ENCODE measurements at regions not wholly inside any gene's neighbourhood (a gene's known extent, or its start where the extent isn't known, plus 50 kb on each side); places are given as distances from the start of the nearest gene placed in this dataset.
"Not testable (repeated sequence)": the region's sequence is repeated elsewhere in the genome, so short reads cannot be mapped to it uniquely, and the experiment has no call there.

DNA sequence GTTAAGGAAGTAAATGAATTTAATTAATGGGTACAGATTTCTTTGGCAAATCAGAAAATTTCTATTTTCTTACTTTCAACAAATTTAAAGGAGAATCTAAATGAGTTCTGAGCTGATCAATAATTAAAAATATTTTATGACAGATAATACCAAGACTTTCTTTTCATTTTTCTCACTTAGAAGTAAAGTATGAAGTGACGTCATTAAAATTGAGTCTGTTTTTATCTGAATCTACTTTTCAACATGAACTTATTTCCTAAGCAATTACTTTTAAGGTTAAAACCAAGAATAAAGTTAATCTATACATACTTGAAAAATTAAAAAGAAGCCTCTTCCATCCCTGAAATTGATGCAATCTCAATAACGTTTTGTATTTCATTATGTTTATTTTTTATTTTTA, 552.8 kb upstream of the ST8SIA4 start:
- no peak for DNase-seq

DNA sequence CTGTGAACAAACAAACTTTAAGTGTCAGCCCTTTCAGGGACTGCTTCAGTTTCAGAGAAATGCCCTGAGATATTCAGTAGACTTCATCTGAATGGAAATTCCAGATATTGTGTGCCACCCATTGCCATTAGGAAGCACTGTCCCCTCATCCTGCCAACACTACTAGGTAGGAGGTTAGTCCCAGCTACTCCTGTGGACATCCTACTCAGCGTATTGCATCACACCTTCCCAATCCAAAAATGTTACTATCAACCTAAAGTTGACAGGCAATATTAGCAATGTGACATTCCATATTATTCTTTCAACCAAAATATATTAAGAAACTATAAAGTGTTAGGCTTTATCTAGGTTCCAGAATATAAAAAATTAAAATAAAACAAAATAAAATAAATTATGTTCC, 552.0 kb upstream of the ST8SIA4 start:
- DNase-seq: no peak

DNA sequence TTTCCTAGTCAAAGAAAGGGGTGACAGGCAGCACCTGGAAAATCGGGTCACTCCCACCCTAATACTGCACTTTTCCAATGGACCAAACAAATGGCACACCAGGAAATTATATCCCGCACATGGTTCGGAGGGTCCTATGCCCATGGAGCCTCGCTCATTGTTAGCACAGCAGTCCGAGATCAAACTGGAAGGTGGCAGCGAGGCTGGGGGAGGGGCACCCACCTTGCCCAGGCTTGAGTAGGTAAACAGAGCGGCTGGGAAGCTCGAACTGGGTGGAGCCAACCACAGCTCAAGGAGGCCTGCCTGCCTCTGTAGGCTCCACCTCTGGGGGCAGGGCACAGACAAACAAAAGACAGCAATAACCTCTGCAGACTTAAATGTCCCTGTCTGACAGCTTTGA, 539.2 kb upstream of the ST8SIA4 start:
- DNase-seq: not testable (repeated sequence)

DNA sequence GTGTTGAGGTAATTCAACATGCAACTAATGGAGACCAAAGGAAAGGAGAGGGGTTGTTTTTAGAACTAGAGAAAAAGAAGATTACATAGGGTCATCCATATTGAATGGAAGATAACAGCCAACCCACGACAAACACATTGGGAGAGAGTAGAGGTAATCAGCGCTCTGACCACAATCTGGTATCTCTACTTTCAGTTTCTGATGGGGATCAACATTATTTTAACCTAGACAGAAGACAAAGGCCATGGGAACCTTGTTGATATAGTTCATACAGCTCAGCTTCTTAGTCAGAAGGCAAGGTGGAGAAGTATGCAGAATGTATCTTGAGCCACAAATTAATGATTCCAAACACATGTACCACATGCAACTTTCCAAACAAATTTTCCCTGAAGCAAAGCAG, 537.1 kb upstream of the ST8SIA4 start:
- DNase-seq: no peak

DNA sequence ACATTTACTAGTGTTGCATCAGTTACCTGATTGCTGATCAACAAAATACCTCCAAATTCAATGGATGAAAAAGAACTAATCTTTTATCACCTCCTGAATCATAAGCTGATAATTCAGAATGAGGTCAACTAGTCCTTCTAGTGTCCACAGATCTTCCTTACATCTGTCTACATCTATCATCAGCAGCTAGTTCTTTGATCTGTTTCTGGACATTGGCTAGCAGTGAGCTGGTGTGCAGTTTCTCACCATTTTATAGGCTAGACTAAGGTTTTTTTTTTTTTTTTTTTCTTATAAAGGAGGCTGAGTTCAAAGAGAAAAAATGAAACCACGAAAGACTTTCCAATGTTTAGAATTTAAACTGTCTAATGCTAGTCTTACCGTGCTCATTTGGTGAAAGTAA, 534.3 kb upstream of the ST8SIA4 start:
- DNase-seq: no peak

DNA sequence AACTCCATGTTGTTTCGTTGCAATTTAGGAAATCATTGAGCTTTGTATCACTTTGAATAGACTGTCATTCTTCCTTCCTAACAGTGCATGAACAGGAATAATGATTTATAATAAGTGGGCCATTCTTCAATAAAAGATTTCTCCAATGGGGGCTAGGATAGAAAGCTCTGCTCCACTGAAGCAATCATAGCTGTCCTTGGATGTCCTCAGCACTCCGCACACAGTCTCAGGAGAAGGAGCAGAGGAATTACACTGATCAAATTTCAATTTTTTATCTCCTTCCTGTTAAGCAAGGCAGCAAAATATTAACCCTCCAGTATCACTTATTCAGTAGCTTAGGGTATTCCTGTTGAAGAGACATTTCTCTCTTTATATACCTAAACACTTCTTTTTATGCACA, 532.7 kb upstream of the ST8SIA4 start:
- no peak for DNase-seq

DNA sequence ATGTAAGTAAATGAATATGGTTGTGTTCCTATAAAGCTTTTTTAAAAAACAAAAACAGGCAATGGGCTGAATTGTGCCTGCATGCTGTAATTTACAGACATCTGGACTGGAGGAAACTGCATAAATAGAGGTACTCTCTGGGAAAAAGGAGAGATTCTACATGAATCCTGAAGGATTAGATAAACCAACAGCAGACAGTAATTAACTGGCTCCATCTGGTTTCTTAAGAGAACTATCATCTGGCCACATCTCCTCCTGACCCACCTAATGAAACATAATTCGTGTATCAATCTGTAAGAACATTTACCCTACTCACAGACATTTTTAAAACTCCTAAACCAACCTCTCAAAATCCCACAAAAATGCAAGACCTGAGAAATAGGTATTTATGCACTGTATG, 528.1 kb upstream of the ST8SIA4 start:
- no peak for DNase-seq

DNA sequence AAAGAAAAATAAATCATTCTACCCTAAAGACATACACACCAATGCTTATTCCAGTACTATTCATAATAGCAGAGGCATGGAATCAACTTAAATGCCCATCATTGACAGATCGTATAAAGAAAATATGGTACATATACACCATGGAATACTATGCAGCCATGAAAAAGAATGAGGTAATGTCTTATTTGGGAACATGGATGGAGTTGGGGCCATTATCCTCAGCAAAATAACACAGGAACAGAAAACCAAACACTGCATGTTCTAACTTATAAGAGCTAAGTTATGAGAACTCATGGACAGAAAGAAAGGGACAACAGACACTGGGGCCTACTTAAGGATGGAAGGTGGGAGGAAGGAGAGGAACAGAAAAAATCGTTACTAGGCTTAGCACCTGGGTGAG, 527.5 kb upstream of the ST8SIA4 start:
- no peak for DNase-seq

DNA sequence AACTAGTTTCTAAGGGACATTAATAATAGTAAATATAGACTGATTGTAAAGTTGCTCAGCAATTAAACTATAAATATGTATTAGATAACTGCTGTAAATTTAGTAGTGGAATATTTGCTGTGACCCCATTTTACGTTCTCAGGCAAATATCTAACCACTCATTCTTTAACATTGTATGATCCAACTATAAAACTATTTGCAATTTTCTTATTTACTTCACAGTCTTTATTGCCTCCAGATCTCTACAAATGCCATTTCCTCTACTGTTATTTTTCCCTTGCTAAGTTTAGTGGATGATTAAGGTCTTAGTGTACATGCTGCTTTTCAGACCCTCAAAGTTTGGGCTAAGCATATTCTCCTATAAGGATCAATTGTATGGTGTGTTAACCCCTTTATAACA, 526.2 kb upstream of the ST8SIA4 start:
- no peak for DNase-seq

DNA sequence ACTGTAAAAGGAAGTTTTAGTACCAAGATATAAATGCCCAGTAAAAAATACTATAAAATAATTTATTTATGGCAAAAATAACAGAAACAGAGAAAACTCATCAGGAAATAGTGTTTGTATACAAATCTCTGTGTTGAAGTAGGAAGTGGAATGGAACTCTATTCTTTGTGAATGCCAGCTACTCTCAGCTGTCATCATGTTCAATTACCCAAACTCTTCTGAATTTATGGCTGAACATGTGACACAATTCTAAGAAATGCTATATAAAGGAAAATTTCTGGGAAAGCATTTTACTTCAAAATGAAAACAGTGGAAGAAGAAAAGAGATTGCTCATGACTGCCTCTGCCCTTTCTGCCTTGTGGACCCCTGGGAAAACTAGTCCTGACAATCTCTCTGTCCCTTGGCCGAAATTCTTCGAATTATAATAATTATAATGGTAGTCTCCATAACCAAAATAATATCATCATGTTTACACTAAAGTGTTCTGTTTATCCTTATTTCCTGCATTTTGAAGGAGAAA, 522.3 kb upstream of the ST8SIA4 start:
- no peak for DNase-seq

DNA sequence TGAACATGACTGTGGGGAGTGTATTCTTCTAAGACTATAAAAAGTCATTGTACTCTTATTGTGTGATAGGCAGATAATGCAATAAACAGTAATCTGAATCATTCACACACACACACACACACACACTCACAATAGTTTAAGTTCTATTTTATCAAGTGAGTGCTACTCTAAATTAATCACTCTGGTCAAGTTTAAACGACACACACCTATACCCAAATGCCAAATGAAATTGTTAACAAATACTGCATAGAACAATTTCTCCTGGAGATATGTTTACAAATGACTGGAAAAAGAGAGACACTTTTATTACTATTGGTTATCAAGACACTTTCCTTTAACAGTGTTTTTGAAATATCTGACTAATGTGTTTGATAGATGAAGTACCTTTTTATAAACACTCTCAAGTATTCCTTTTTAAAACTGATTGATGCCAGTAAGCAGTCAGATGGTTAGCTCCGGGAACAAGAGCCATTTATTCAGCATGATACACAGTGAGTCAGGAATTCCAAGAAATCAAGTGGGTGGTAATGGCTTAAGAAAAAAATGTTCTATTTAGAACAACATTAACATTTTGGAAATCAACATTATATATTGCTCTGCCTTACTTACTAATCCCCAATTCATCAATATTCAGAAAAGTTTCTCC, 521.6 kb upstream of the ST8SIA4 start:
- no peak for DNase-seq

DNA sequence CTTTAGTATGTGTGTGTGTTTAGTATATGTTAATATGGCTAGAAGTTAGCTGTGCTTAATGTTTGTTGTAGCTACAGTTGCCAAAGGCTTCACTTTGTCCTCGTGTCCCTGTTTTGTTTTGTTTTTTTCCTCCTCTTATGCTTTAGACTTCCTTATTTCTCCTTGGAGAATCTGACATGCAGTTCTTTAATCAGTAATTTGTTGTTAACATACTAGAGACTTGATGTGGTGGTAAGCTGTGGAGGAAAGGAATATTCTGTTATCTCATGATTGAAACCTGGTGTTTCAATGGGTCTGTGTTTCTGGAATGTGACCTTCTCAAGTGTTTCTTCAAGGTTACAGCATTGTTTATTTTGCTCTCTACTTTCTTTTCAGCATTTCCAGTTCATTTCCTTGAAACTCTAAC, 515.6 kb upstream of the ST8SIA4 start:
- DNase-seq: no peak

DNA sequence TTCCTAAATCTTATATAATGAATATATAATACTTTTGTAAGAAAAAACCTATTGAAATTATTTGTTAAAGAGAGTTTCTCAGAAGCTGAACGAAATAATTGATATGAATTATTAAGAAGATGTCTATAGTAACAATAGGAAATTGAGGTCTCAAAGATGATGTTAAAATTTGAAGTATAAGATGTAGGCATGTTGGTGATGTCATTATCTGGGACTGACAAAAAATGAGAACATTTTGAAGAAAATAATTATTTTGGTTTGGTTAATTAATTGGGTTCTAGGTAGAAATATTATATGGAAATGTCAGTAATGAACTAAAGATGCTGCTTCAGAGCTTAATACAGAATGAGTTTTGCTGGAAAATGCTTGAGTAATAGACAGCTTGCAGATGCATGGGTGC, 501.4 kb upstream of the ST8SIA4 start:
- no peak for DNase-seq

DNA sequence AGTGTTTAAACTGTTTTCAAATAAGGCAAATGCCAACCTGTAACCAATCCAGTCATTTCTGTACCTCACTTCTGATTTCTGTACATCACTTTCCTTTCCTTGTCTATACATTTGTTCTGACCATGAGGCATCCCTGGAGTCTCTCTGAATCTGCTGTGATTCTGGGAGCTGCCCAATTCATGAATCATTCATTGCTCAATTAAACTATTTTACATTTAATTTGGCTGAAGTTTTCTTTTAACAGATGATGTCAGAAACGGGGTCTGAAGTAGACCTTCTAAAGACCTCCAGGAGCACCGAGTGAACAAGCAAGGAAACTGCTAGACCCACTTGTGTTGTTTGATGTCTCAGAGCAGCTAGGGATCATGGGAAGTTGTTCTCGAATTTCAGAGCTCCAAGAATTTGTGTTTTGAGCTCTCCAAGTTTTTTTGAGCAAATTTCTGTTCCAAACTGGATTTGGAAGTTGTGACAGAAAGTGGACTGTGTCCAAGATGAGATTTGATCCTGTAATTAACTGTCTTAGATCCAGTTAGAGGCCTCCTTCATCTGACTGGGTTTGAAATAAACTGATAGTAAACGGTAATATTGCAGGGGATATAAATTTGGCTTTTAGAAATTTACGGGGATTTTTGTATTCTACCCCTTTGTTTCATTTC, 490.8 kb upstream of the ST8SIA4 start:
- DNase-seq: peak; percentile 6

DNA sequence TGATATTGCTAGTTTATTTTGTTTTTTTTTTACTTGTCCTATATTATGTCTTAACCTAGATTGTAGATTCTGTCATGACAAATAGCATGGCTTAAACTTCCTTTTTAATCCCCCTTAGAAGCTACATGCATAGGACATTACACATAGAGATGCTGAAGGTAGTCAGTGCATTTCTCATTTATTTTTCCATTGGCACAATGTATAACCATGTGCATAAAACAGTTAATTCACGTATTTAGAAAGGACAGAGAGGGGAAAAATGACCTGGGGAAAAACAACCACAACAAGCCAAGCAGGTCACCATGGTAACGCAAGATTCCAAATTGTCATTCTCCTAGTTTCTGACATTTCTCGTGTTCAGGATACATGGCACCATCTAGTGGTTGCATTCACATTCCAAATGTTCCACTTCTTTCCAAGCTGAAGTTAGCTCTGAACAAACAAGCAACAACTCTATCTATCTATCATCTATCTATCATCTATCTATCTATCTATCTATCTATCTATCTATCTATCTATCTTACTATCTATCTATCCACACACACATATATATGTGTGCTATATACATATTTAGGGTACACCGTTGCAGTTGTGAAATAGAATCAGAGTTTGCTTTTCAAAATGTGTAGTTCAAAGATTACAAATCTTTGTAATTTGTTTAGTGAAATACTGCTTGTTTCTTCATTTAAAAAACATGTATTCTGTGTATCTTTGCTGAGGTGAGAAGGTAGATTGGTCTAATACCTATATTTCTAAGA, 487.2 kb upstream of the ST8SIA4 start:
- DNase-seq: peak; percentile 26

DNA sequence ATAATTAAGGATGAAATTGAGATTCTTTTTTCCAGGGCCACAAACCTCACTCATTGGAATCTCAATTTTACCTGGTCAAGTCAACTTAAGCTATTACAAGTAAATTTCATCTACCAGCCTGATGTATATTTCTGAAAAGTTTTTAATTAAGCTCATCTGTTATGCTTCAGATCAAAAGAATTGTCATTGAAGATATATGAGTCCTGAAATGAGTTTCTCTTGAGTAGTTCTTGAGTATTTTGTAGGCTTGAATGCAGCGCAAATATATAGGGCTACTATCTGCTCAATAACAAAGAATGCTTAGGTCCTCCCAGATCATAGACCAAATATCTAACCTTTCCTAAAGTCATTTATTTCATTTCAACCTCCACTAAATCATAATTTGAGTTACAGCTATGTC, 482.2 kb upstream of the ST8SIA4 start:
- DNase-seq: no peak

DNA sequence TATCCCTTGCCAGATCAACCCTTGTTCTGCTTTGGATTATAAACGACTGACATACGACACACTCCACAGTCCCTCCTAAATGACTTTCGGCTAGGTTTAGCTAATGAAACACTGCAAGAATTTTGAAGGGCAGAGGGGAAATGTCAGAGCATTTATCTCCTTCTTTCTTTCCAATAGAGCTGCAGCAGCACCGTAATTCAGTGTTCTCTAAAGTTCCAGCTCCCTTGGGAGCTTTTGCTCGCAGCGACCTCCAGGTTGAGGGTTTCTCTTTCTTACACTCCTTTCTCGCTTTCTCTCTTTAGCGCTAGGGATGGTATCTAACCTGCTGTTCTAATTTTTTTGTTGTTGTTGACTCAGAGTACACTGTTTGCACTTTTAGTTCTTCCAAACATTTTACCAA, 467.1 kb upstream of the ST8SIA4 start:
- DNase-seq: no peak

DNA sequence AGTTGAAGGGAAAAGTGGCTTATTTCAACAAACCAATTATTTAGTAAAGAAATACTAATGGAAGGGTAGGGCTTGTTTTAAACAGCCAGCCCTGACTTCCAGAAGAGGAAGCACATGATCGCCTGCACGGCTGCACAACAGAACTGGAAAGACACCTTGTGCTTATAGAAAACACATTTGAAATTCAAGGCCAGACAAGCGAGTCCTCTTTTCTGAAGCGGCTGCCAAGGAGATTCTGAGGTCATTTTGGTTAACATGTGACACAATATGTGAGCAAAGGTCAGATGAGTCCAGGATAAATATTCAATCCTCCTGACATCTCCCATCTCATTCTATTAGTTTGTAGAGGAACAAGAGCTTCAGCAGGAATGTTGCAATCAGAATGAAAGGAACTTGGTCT, 461.4 kb upstream of the ST8SIA4 start:
- DNase-seq: no peak

DNA sequence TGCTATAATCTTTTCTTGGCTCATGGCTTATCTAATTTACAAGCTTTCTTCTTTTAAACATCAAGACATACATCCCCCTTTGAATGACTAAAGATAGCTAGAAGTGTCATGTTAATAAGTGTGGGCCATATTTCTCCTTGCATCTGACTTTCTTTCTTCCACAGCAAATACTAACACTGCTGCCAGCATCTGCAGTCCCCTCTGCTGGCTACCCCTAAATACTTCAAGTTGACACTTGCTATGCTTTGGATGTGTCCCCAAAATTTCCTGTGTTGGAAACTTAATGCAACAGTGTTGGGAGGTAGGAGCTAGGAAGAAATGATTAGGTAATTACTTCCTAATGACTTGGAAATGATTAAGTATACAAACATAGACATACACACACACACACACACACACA, 459.0 kb upstream of the ST8SIA4 start:
- DNase-seq: no peak

DNA sequence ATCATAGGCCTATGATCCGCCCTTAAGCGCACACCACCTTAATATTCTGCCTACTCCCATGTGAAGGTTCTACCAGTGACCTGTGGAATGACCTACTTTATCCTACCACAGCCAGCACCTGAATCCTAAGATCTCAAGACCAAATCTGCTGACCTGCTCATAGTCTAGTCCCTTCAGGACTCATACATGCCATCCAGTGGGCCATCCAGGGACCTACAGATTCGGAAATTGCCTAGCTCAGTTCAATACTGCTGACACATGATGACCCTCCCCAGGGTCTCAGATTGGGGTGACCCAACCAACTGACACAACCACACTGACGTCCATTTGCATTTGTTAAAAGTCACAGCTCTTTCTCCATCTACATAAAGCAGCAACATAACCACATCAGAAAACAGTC, 443.8 kb upstream of the ST8SIA4 start:
- no peak for DNase-seq

DNA sequence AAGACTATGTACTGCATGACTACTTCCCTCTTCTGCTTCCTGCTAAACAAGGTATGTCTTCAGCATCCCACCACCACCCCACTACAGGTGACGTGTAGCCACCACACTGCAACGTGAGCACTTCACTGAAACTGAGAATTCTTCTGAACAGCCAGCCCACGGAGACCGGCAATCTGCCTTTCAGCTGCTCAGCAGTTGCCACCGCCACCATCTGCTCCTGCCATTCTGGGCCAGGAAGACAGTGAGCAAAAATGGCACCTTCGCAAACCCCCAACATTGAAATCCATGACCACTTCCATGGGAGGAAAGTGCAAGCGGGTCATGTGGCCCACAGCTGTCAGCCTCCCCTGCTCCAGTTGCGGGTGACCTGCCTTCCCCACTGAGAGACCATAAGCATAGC, 443.4 kb upstream of the ST8SIA4 start:
- DNase-seq: no peak

DNA sequence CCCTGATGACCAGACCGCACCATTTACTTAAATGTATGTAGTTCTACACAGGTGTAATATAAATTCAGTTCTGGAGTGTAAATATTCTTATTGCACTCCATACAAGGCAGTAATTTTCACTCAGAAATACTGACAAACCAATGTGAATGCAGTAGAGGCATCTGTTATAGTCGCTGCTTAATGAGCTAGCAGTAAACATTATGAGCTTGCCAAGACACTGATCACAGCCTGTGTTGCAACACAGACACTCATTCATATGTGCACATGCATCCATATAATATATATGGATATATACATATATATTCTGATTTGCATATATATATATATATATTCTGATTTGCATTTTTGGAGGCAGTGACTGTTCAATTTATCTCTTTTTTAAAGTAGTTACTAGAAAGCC, 435.1 kb upstream of the ST8SIA4 start:
- DNase-seq: no peak

DNA sequence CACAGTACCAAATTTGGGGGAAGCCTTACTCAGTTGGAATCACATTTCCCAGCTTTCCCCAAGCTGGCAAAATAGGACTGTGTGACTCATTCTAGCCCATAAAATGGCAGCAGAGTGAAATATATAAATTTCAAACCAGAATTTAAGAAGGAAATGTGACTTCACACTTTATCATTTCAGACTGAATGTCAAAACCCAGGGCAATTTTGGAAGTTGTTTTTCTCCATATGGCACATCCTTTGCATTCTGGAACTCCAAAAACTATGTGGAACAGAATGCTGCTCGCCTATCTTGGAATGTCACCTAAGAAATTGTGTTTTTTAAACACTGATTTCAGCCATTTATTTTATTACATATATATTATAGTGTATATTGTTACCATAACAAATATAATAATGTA, 424.7 kb upstream of the ST8SIA4 start:
- DNase-seq: no peak

DNA sequence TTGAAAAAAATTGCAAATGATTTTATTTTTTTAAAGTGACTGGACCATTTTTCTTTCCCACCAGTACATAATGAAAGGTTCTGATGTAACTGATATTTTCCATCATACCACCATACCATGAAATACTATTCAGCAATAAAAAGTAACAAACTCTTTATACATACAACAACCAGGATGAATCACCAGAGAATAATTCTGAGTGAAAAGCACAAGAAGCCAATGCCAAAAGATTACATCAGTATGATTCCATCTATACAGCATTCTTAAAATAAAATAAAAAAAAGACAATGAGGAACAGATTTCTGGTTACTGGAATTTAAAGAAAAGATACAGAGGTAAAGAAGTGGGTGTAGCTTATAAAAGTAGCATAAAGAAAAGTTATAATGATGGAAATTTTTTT, 423.7 kb upstream of the ST8SIA4 start:
- DNase-seq: no peak

Measured in activated CD4-positive, alpha-beta T cell treated with anti-CD3 and anti-CD28 coated beads, Interleukin-10, Interleukin-2, amounts not matched to agents 100 ng/mL and 50 ng/mL, durations not matched to agents 16 hours and 8 hours (primary cell).